ENCODE measurements at regions not wholly inside any gene's neighbourhood (a gene's known extent, or its start where the extent isn't known, plus 50 kb on each side); places are given as distances from the start of the nearest gene placed in this dataset.
"Not testable (repeated sequence)": the region's sequence is repeated elsewhere in the genome, so short reads cannot be mapped to it uniquely, and the experiment has no call there.

- no peak for DNase-seq
Observed at GRCh38 chr13:74266309-74266708, 132.1 kb upstream of the KLF12 start.

- DNase-seq = no peak
Observed at GRCh38 chr13:74264333-74264732, 130.1 kb upstream of the KLF12 start.

- not testable (repeated sequence) for DNase-seq
Observed at GRCh38 chr13:74260420-74260819, 126.2 kb upstream of the KLF12 start.

GRCh38 chr13:74259641-74260040 lies 125.4 kb upstream of the KLF12 start:
- DNase-seq = no peak

- peak; percentile 84 for DNase-seq
Observed at GRCh38 chr13:74258961-74259360, 124.8 kb upstream of the KLF12 start.

- DNase-seq = no peak
Observed at GRCh38 chr13:74256969-74257368, 122.8 kb upstream of the KLF12 start.

GRCh38 chr13:74253161-74253560 lies 119.0 kb upstream of the KLF12 start:
- DNase-seq = no peak

GRCh38 chr13:74251778-74252519 lies 117.7 kb upstream of the KLF12 start:
- DNase-seq = no peak

GRCh38 chr13:74250738-74251190 lies 116.6 kb upstream of the KLF12 start:
- DNase-seq = no peak

GRCh38 chr13:74248477-74248876 lies 114.3 kb upstream of the KLF12 start:
- DNase-seq = no peak

- DNase-seq = peak; percentile 53
Observed at GRCh38 chr13:74246487-74246886, 112.3 kb upstream of the KLF12 start.

- no peak for DNase-seq
Observed at GRCh38 chr13:74243637-74244526, 109.7 kb upstream of the KLF12 start.

GRCh38 chr13:74241343-74241742 lies 107.1 kb upstream of the KLF12 start:
- not testable (repeated sequence) for DNase-seq

GRCh38 chr13:74230984-74231501 lies 96.8 kb upstream of the KLF12 start:
- no peak for DNase-seq

- DNase-seq = no peak
Observed at GRCh38 chr13:74229242-74229641, 95.0 kb upstream of the KLF12 start.

GRCh38 chr13:74227476-74228158 lies 93.4 kb upstream of the KLF12 start:
- DNase-seq = no peak

- no peak for DNase-seq
Observed at GRCh38 chr13:74226791-74227475, 92.7 kb upstream of the KLF12 start.

GRCh38 chr13:74221752-74222151 lies 87.5 kb upstream of the KLF12 start:
- no peak for DNase-seq

GRCh38 chr13:74219566-74219965 lies 85.4 kb upstream of the KLF12 start:
- DNase-seq = no peak

GRCh38 chr13:74218291-74218690 lies 84.1 kb upstream of the KLF12 start:
- no peak for DNase-seq

GRCh38 chr13:74217811-74218210 lies 83.6 kb upstream of the KLF12 start:
- no peak for DNase-seq

GRCh38 chr13:74215420-74215819 lies 81.2 kb upstream of the KLF12 start:
- DNase-seq = no peak

GRCh38 chr13:74214321-74214720 lies 80.1 kb upstream of the KLF12 start:
- no peak for DNase-seq

Measured in NCI-H1694 treated with DMSO at 0.1 percent for 48 hours (cell line).